Upper lobe of left lung (tissue), 6 donors: ENCODE measurements at regions not wholly inside any gene's neighbourhood (a gene's known extent, or its start where the extent isn't known, plus 50 kb on each side); places are given as distances from the start of the nearest gene placed in this dataset.
A peak's percentile ranks its signal among the peaks of the same experiment; 100 is the strongest.

ENCODE experiments used
- ATAC-seq, 2 donors: fragments of 200-7000 bp; cut with Tn5 transposase; one replicate each; pipeline ENCODE4 v1.9.1; 2022; ENCODE audit warnings: mild to moderate bottlenecking in 2 of 2, moderate library complexity in 2 of 2; ENCODE audit not compliant: low FRiP score in 2 of 2
- DNase-seq, 2 donors: peaks; one replicate each; pipeline ENCODE4 v3.0.0-alpha.2; 2019 to 2020
- H3K27ac ChIP-seq, 4 donors: fragments of 200-600 bp; sonication (generic); one replicate each; pipeline ENCODE4 v1.5.1; 2016 to 2019
- H3K27me3 ChIP-seq, 4 donors: fragments of 200-600 bp; sonication (generic); one replicate each; pipeline ENCODE4 v1.5.1; 2017 to 2019
- H3K36me3 ChIP-seq, 4 donors: fragments of 200-600 bp; sonication (generic); one replicate each; pipeline ENCODE4 v1.5.1; 2016 to 2019
- H3K4me1 ChIP-seq, 4 donors: fragments of 200-600 bp; sonication (generic); one replicate each; pipeline ENCODE4 v1.5.1; 2018 to 2019
- H3K4me3 ChIP-seq, 4 donors: fragments of 200-600 bp; sonication (generic); one replicate each; pipeline ENCODE4 v1.5.1; 2017 to 2019; ENCODE audit warnings: mild to moderate bottlenecking in 2 of 4, moderate library complexity in 1 of 4
- H3K9me3 ChIP-seq, 4 donors: fragments of 200-600 bp; sonication (generic); one replicate each; pipeline ENCODE4 v1.5.1; 2018 to 2019
- EP300 ChIP-seq, 4 donors: sonication (generic); formaldehyde crosslinking; IDR thresholded peaks; one replicate each; pipeline ENCODE4 v1.5.1; 2017; ENCODE audit warnings: antibody characterized with exemption in 4 of 4, control low read depth in 2 of 4
- POLR2A ChIP-seq, 4 donors: fragments of 450-650 bp; IDR thresholded peaks; one replicate each; pipeline ENCODE4 v1.5.1; 2016 to 2017; ENCODE audit warnings: antibody characterized with exemption in 4 of 4, mild to moderate bottlenecking in 2 of 4
- POLR2AphosphoS5 ChIP-seq, 2 donors: sonication (generic); formaldehyde crosslinking; IDR thresholded peaks; one replicate each; pipeline ENCODE4 v1.5.1; 2017; ENCODE audit warnings: antibody characterized with exemption in 2 of 2
- WGBS, 2 donors: methylation state at CpG; one replicate each; pipeline ENCODE4 v1.1.5; 2017 to 2018; 5-methylcytosine and 5-hydroxymethylcytosine counted together
- TF ChIP-seq, protein P1 (sequence below), 6 experiments: fragments of 450-650 bp in 4 of 6; fragments of 200-600 bp in 2 of 6; sonication (generic) in 2 of 6; IDR thresholded peaks; one replicate each; pipeline ENCODE4 v1.5.1; 2016 to 2019; ENCODE audit warnings: antibody characterized with exemption in 6 of 6
- donor health status: DM: no; HTN: no; CAD: no; lungs with moderate emphysema.
- donor health status: DM: no; HTN: yes; CAD: no; lungs with severe emphysema.

DNA sequence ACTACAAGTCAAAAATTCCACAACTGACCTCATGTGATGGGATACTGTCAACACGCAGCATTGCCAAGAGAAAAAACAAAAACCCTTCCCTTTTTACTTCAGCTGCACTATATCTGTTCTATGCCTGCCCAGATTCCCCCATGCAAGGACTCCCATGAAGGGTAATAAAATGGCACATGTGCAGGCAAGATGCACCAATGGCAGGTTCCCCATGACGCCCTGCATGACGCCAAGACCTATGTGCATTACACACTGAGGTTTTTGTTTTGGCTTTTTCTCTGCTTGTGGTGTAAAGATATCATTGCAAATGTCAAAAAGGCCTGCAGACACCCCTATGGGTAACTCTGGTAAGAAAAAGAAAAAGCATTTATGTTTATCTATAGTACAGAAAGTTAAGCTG, 403.4 kb downstream of the HDGFL1 start:
- WGBS, 2 donors: 86 to 97% methylated on average over 3 of the region's 3 CpGs
- H3K27me3 ChIP-seq: no peaks in the 10 kb centered on the region
- H3K9me3 ChIP-seq: no peaks in the 10 kb centered on the region
- DNase-seq (no peak), ATAC-seq (no peak)
- no peaks in the 10 kb centered on the region for H3K36me3 ChIP-seq
- H3K4me3 ChIP-seq: no peak overlapping the region
- no peaks in the 10 kb centered on the region for H3K4me1 ChIP-seq
- TF ChIP-seq POLR2AphosphoS5 (IDR thresholded peaks at IDR 0.05): no peak
- no peak for TF ChIP-seq EP300 (IDR thresholded peaks at IDR 0.05)
- TF ChIP-seq, protein P1, sequence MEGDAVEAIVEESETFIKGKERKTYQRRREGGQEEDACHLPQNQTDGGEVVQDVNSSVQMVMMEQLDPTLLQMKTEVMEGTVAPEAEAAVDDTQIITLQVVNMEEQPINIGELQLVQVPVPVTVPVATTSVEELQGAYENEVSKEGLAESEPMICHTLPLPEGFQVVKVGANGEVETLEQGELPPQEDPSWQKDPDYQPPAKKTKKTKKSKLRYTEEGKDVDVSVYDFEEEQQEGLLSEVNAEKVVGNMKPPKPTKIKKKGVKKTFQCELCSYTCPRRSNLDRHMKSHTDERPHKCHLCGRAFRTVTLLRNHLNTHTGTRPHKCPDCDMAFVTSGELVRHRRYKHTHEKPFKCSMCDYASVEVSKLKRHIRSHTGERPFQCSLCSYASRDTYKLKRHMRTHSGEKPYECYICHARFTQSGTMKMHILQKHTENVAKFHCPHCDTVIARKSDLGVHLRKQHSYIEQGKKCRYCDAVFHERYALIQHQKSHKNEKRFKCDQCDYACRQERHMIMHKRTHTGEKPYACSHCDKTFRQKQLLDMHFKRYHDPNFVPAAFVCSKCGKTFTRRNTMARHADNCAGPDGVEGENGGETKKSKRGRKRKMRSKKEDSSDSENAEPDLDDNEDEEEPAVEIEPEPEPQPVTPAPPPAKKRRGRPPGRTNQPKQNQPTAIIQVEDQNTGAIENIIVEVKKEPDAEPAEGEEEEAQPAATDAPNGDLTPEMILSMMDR (IDR thresholded peaks at IDR 0.05): no peak
- no peak for TF ChIP-seq POLR2A (IDR thresholded peaks at IDR 0.05)
- no peak overlapping the region for H3K27ac ChIP-seq

DNA sequence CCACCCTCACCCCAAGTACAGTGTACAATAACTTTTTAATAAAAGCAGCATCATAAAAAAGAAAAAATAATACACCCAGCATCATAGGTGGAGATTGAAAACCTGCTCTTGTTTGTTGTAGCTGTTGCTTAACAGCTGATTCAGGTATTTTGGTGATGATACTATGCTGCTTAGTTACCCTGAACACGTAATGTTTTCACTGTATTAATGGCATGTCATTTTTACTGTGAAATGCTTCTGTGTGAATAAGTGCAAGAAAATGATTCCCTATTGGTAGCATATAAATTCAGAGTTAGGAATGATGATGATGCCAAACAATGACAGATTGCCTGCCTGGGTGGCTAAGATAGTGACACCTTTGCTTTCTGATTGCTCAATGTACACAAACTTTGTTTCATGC, 405.7 kb downstream of the HDGFL1 start:
- TF ChIP-seq EP300 (IDR thresholded peaks at IDR 0.05): no peak
- no peak for TF ChIP-seq POLR2AphosphoS5 (IDR thresholded peaks at IDR 0.05)
- no peak for TF ChIP-seq POLR2A (IDR thresholded peaks at IDR 0.05)
- TF ChIP-seq, protein P1 (IDR thresholded peaks at IDR 0.05): no peak
- H3K4me1 ChIP-seq: no peaks in the 10 kb centered on the region
- WGBS, 2 donors: 48 to 92% methylated on average over 1 of the region's 1 CpG
- ATAC-seq: no peak
- no peaks in the 10 kb centered on the region for H3K9me3 ChIP-seq
- H3K27me3 ChIP-seq: no peaks in the 10 kb centered on the region
- DNase-seq: no peak
- no peak overlapping the region for H3K27ac ChIP-seq
- no peaks in the 10 kb centered on the region for H3K36me3 ChIP-seq
- no peak overlapping the region for H3K4me3 ChIP-seq

DNA sequence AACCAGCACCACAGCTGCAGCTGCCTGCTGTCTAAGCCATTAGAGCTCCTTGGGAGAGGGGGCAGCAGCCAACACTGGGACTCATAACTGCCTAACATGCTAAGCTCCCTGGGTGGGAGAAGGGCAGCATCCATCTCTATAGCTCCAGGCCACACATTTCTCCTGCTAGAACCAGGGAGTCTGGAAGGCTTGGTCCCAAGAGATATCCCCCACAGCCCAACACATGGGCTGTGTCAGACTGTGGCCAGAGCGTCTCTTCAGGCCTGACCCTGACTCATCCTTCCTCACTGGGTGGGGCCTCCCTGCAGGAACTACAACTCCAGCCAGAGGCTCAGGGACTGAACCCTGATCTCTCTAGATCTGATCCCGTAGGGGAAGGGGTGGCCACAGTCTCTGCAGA, 411.1 kb downstream of the HDGFL1 start:
- Histone ChIP-seq H3K36me3 (no peaks in the 10 kb centered on the region), H3K27me3 (no peaks in the 10 kb centered on the region), H3K9me3 (peaks cover 0 to 3% (median 0%) of the 10 kb centered on the region in 4 donors), H3K4me3 (no peak overlapping the region), H3K4me1 (no peaks in the 10 kb centered on the region), H3K27ac (no peak overlapping the region)
- no peak for TF ChIP-seq POLR2A (IDR thresholded peaks at IDR 0.05)
- TF ChIP-seq, protein P1 (IDR thresholded peaks at IDR 0.05): no peak
- no peak for TF ChIP-seq EP300 (IDR thresholded peaks at IDR 0.05)
- no peak for DNase-seq
- WGBS, 2 donors: 100% methylated on average over 2 of the region's 2 CpGs; no CpG with 5 or more reads in 1 of the 2 donors
- ATAC-seq: peak in 1 of 2 donors; percentile 10

DNA sequence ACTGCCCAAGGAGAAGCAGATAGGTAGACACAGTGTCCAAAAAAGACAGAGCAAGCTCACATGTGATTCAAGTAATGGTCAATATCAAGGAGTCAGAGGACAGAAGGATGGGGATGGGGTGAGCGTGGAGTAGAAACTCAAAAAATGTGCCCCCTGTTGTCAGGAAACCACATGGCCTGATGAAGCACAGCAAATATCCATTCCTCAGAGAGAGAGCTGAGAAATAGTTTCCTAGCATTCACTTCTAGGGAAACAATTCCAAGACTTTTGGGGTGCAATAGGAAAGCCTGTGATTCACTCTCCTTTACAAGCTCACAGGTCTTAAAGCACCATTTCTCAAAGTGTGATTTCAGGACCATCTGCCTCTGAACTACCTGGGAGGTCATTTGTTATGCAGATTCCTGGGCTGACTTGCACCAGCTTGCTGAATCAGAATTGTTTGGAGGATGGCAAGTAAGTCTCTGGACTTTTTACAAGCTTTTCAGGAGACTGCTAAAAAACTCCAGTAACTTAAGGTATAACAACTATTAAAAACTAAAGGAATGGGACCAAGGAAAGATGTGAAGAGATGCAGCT, 432.8 kb downstream of the HDGFL1 start:
- Histone ChIP-seq H3K27me3 (no peaks in the 10 kb centered on the region), H3K4me1 (no peaks in the 10 kb centered on the region), H3K4me3 (no peak overlapping the region), H3K27ac (no peak overlapping the region), H3K36me3 (no peaks in the 10 kb centered on the region), H3K9me3 (no peaks in the 10 kb centered on the region)
- 90 to 100% methylated on average over 1 of the region's 1 CpG for WGBS, 2 donors
- no peak for TF ChIP-seq POLR2A (IDR thresholded peaks at IDR 0.05)
- TF ChIP-seq POLR2AphosphoS5 (IDR thresholded peaks at IDR 0.05): no peak
- TF ChIP-seq, protein P1 (IDR thresholded peaks at IDR 0.05): no peak
- DNase-seq: no peak
- no peak for ATAC-seq
